GM19023 (cell line): ENCODE measurements at regions not wholly inside any gene's neighbourhood (a gene's known extent, or its start where the extent isn't known, plus 50 kb on each side); places are given as distances from the start of the nearest gene placed in this dataset.
A peak's percentile ranks its signal among the peaks of the same experiment; 100 is the strongest.

Experiments
- ATAC-seq: cut with Tn5 transposase; IDR thresholded peaks from one replicate; pipeline ENCODE4 v1.9.1; 2021; ENCODE audit warnings: mild to moderate bottlenecking, moderate library complexity; ENCODE audit not compliant: unreplicated experiment

GRCh38 chr3:22908989-22909507 is 294.1 kb upstream of the UBE2E2 start:
- ATAC-seq = no peak

- ATAC-seq = no peak
Measured at GRCh38 chr3:22916933-22917332, 286.2 kb upstream of the UBE2E2 start.

GRCh38 chr3:22920006-22920405 is 283.1 kb upstream of the UBE2E2 start:
- ATAC-seq = no peak

GRCh38 chr3:22922317-22922716 is 280.8 kb upstream of the UBE2E2 start:
- no peak for ATAC-seq

GRCh38 chr3:22923711-22924110 is 279.4 kb upstream of the UBE2E2 start:
- ATAC-seq = no peak

- no peak for ATAC-seq
Measured at GRCh38 chr3:22928216-22929110, 274.7 kb upstream of the UBE2E2 start.

- ATAC-seq = no peak
Measured at GRCh38 chr3:22933051-22933840, 269.9 kb upstream of the UBE2E2 start.

GRCh38 chr3:22933841-22934116 is 269.3 kb upstream of the UBE2E2 start:
- no peak for ATAC-seq

GRCh38 chr3:22935040-22935439 is 268.1 kb upstream of the UBE2E2 start:
- ATAC-seq = no peak

GRCh38 chr3:22937536-22937935 is 265.6 kb upstream of the UBE2E2 start:
- no peak for ATAC-seq

GRCh38 chr3:22938739-22939138 is 264.4 kb upstream of the UBE2E2 start:
- no peak for ATAC-seq

GRCh38 chr3:22939349-22939748 is 263.8 kb upstream of the UBE2E2 start:
- no peak for ATAC-seq

- ATAC-seq = no peak
Measured at GRCh38 chr3:22940285-22940684, 262.8 kb upstream of the UBE2E2 start.

GRCh38 chr3:22942981-22943380 is 260.1 kb upstream of the UBE2E2 start:
- no peak for ATAC-seq

- no peak for ATAC-seq
Measured at GRCh38 chr3:22947851-22948250, 255.3 kb upstream of the UBE2E2 start.

- ATAC-seq = no peak
Measured at GRCh38 chr3:22951910-22952309, 251.2 kb upstream of the UBE2E2 start.

- ATAC-seq = no peak
Measured at GRCh38 chr3:22952860-22953259, 250.3 kb upstream of the UBE2E2 start.

GRCh38 chr3:22959593-22959992 is 243.5 kb upstream of the UBE2E2 start:
- ATAC-seq = peak; percentile 97

GRCh38 chr3:22960105-22960984 is 242.8 kb upstream of the UBE2E2 start:
- ATAC-seq = no peak

- no peak for ATAC-seq
Measured at GRCh38 chr3:22962244-22962643, 240.9 kb upstream of the UBE2E2 start.

- ATAC-seq = no peak
Measured at GRCh38 chr3:22966349-22966748, 236.8 kb upstream of the UBE2E2 start.
